Peyer's patch (tissue), 4 donors: ENCODE measurements at regions not wholly inside any gene's neighbourhood (a gene's known extent, or its start where the extent isn't known, plus 50 kb on each side); places are given as distances from the start of the nearest gene placed in this dataset.

Experiments
- DNase-seq, 3 donors: peaks; one replicate each; pipeline ENCODE4 v3.0.0-alpha.2; 2017 to 2019
- H3K27ac ChIP-seq, 4 donors: fragments of 200-600 bp; sonication (generic); one replicate each; pipeline ENCODE4 v1.5.1; 2016 to 2019
- H3K27me3 ChIP-seq, 2 donors: fragments of 200-600 bp; sonication (generic); one replicate each; pipeline ENCODE4 v1.5.1; 2019
- H3K36me3 ChIP-seq, 3 donors: fragments of 200-600 bp; sonication (generic); one replicate each; pipeline ENCODE4 v1.5.1; 2016 to 2019
- H3K4me1 ChIP-seq, 4 donors: fragments of 200-600 bp; sonication (generic); one replicate each; pipeline ENCODE4 v1.5.1; 2016 to 2019
- H3K4me3 ChIP-seq, 4 donors: fragments of 200-600 bp; sonication (generic); 1 replicate in 3 of 4; 2 replicates in 1 of 4; pipeline ENCODE4 v1.5.1; 2016 to 2019; ENCODE audit warnings: mild to moderate bottlenecking in 1 of 4
- H3K9me3 ChIP-seq, 4 donors: fragments of 200-600 bp; sonication (generic); one replicate each; pipeline ENCODE4 v1.5.1; 2016 to 2019; ENCODE audit warnings: mild to moderate bottlenecking in 1 of 4
- CTCF ChIP-seq, 6 experiments: fragments of 450-650 bp in 4 of 6; fragments of 200-600 bp in 2 of 6; sonication (generic) in 1 of 6; IDR thresholded peaks; one replicate each; pipeline ENCODE4 v1.5.1; 2017 to 2019; ENCODE audit warnings: antibody characterized with exemption in 6 of 6, mild to moderate bottlenecking in 3 of 6, moderate library complexity in 1 of 6
- POLR2A ChIP-seq, 2 donors: fragments of 450-650 bp; IDR thresholded peaks; one replicate each; pipeline ENCODE4 v1.5.1; 2017; ENCODE audit warnings: antibody characterized with exemption in 2 of 2, mild to moderate bottlenecking in 2 of 2, moderate library complexity in 2 of 2

GRCh38 chr10:29957236-29957635 is 102.2 kb downstream of the JCAD start:
- H3K36me3 ChIP-seq: no peaks in the 10 kb centered on the region
- no peaks in the 10 kb centered on the region for H3K4me1 ChIP-seq
- H3K4me3 ChIP-seq: no peak overlapping the region
- DNase-seq: no peak
- TF ChIP-seq CTCF (IDR thresholded peaks at IDR 0.05) (no peak), POLR2A (IDR thresholded peaks at IDR 0.05) (no peak)
- no peaks in the 10 kb centered on the region for H3K9me3 ChIP-seq
- no peaks in the 10 kb centered on the region for H3K27me3 ChIP-seq
- no peak overlapping the region for H3K27ac ChIP-seq

- H3K27me3 ChIP-seq: no peaks in the 10 kb centered on the region
- H3K4me1 ChIP-seq: no peaks in the 10 kb centered on the region
- H3K4me3 ChIP-seq: no peak overlapping the region
- no peak for DNase-seq
- no peak overlapping the region for H3K27ac ChIP-seq
- no peaks in the 10 kb centered on the region for H3K36me3 ChIP-seq
- no peaks in the 10 kb centered on the region for H3K9me3 ChIP-seq
- no peak for TF ChIP-seq CTCF (IDR thresholded peaks at IDR 0.05)
- TF ChIP-seq POLR2A (IDR thresholded peaks at IDR 0.05): no peak
These were observed 103.0 kb downstream of the JCAD start for GRCh38 chr10:29956335-29956924.

- H3K4me1 ChIP-seq: no peaks in the 10 kb centered on the region
- H3K9me3 ChIP-seq: no peaks in the 10 kb centered on the region
- no peak for DNase-seq
- no peak overlapping the region for H3K27ac ChIP-seq
- H3K4me3 ChIP-seq: no peak overlapping the region
- H3K27me3 ChIP-seq: no peaks in the 10 kb centered on the region
- H3K36me3 ChIP-seq: no peaks in the 10 kb centered on the region
- TF ChIP-seq POLR2A (IDR thresholded peaks at IDR 0.05) (no peak), CTCF (IDR thresholded peaks at IDR 0.05) (no peak)
These were observed 104.0 kb downstream of the JCAD start for GRCh38 chr10:29955329-29955935.

- no peaks in the 10 kb centered on the region for H3K36me3 ChIP-seq
- no peak overlapping the region for H3K27ac ChIP-seq
- H3K27me3 ChIP-seq: no peaks in the 10 kb centered on the region
- H3K9me3 ChIP-seq: no peaks in the 10 kb centered on the region
- TF ChIP-seq POLR2A (IDR thresholded peaks at IDR 0.05) (no peak), CTCF (IDR thresholded peaks at IDR 0.05) (no peak)
- H3K4me3 ChIP-seq: no peak overlapping the region
- DNase-seq: no peak
- H3K4me1 ChIP-seq: no peaks in the 10 kb centered on the region
These were observed 107.9 kb downstream of the JCAD start for GRCh38 chr10:29951441-29951931.

- no peaks in the 10 kb centered on the region for H3K36me3 ChIP-seq
- no peak overlapping the region for H3K4me3 ChIP-seq
- DNase-seq: no peak
- H3K9me3 ChIP-seq: no peaks in the 10 kb centered on the region
- TF ChIP-seq CTCF (IDR thresholded peaks at IDR 0.05) (no peak), POLR2A (IDR thresholded peaks at IDR 0.05) (no peak)
- no peaks in the 10 kb centered on the region for H3K4me1 ChIP-seq
- no peaks in the 10 kb centered on the region for H3K27me3 ChIP-seq
- H3K27ac ChIP-seq: no peak overlapping the region
These were observed 109.0 kb downstream of the JCAD start for GRCh38 chr10:29950391-29950790.
